IMR-90 (cell line): ENCODE measurements at regions not wholly inside any gene's neighbourhood (a gene's known extent, or its start where the extent isn't known, plus 50 kb on each side); places are given as distances from the start of the nearest gene placed in this dataset.

Experiments used
- ATAC-seq: fragments of 200-7000 bp; cut with Tn5 transposase; 2 replicates; pipeline ENCODE4 v1.9.1; 2020; ENCODE audit warnings: low read depth, mild to moderate bottlenecking, moderate library complexity
- BruUV-seq: library from RNA; stranded (reverse); fragments of 400-500 nt; replicated peaks from 2 replicates; lab custom pipeline; 2021; lab: Mats Ljungman, UMichigan
- CTCF ChIA-PET: fragments of 300-600 bp; formaldehyde crosslinking; extraction: SDS; loops from one replicate; lab custom pipeline; 2021; ENCODE audit warnings: antibody characterized with exemption; lab: Yijun Ruan, JAX
- POLR2A ChIA-PET: fragments of 300-600 bp; sonication (Branson Sonifier 250); formaldehyde crosslinking; loops from one replicate; lab custom pipeline; 2022; ENCODE audit warnings: antibody characterized with exemption; ENCODE audit not compliant: unreplicated experiment; lab: Charles Lee
- DNase-seq: peaks from one replicate; pipeline ENCODE4 v3.0.0; 2013
- H2AFZ ChIP-seq: replicated peaks from 2 replicates; pipeline ENCODE3; 2013; ENCODE audit warnings: low read length, mild to moderate bottlenecking; ENCODE audit not compliant: poor library complexity
- H2AK5ac ChIP-seq: 2 replicates; pipeline ENCODE4 v1.6.1; 2013; ENCODE audit warnings: low read depth, low read length, inconsistent platforms
- H2AK9ac ChIP-seq: replicated peaks from 2 replicates; pipeline ENCODE3; 2013; ENCODE audit warnings: mild to moderate bottlenecking, low read depth, low read length, moderate library complexity; ENCODE audit not compliant: poor library complexity
- H2BK120ac ChIP-seq: 2 replicates; pipeline ENCODE4 v1.6.1; 2013; ENCODE audit warnings: low read depth, low read length, inconsistent platforms
- H2BK15ac ChIP-seq: 3 replicates; pipeline ENCODE4 v1.6.1; 2013; ENCODE audit warnings: low read depth, low read length, inconsistent platforms
- H2BK20ac ChIP-seq: 2 replicates; pipeline ENCODE4 v1.6.1; 2013; ENCODE audit warnings: low read depth, mild to moderate bottlenecking, inconsistent platforms, low read length, moderate library complexity
- H2BK5ac ChIP-seq: 2 replicates; pipeline ENCODE4 v1.6.1; 2013; ENCODE audit warnings: mild to moderate bottlenecking, low read depth, low read length, inconsistent platforms; ENCODE audit not compliant: poor library complexity, severe bottlenecking
- H3K14ac ChIP-seq: replicated peaks from 2 replicates; pipeline ENCODE4 v1.6.1; 2013; ENCODE audit warnings: low read depth, low read length, inconsistent platforms
- H3K18ac ChIP-seq: 2 replicates; pipeline ENCODE4 v1.6.1; 2013; ENCODE audit warnings: low read depth, low read length, control low read depth
- H3K23ac ChIP-seq: 2 replicates; pipeline ENCODE4 v1.6.1; 2013; ENCODE audit warnings: low read depth, low read length, inconsistent platforms
- H3K27ac ChIP-seq: 2 replicates; pipeline ENCODE4 v1.5.1; 2013; ENCODE audit warnings: mild to moderate bottlenecking, control low read depth, low read length; ENCODE audit not compliant: insufficient read depth
- H3K27me3 ChIP-seq: 2 replicates; pipeline ENCODE4 v1.6.1; 2013; ENCODE audit warnings: low read length; ENCODE audit not compliant: control insufficient read depth, insufficient read depth
- H3K36me3 ChIP-seq: 2 replicates; pipeline ENCODE4 v1.6.1; 2013; ENCODE audit warnings: low read length, mixed read lengths; ENCODE audit not compliant: control insufficient read depth, insufficient read depth
- H3K4ac ChIP-seq: 2 replicates; pipeline ENCODE4 v1.6.1; 2013; ENCODE audit warnings: low read depth, low read length, inconsistent platforms
- H3K4me1 ChIP-seq: 2 replicates; pipeline ENCODE4 v1.6.1; 2013; ENCODE audit warnings: low read length, mixed read lengths; ENCODE audit not compliant: control insufficient read depth, insufficient read depth
- H3K4me2 ChIP-seq: 2 replicates; pipeline ENCODE4 v1.6.1; 2013; ENCODE audit warnings: low read depth, mild to moderate bottlenecking, control low read depth, low read length, moderate library complexity
- H3K4me3 ChIP-seq: 2 replicates; pipeline ENCODE4 v1.5.1; 2013; ENCODE audit warnings: low read depth, mild to moderate bottlenecking, control low read depth, low read length, moderate library complexity; ENCODE audit not compliant: insufficient read depth
- H3K56ac ChIP-seq: 2 replicates; pipeline ENCODE4 v1.6.1; 2013; ENCODE audit warnings: low read length, inconsistent platforms; ENCODE audit not compliant: insufficient read depth; ENCODE audit errors: extremely low read depth
- H3K79me1 ChIP-seq, 2 experiments: 2 replicates each; pipeline ENCODE4 v1.6.1; 2013; ENCODE audit warnings: low read length in 2 of 2, inconsistent platforms in 1 of 2, low read depth in 1 of 2
- H3K9ac ChIP-seq: 2 replicates; pipeline ENCODE4 v1.6.1; 2013; ENCODE audit warnings: low read depth, low read length, control low read depth
- H3K9me1 ChIP-seq: 2 replicates; pipeline ENCODE4 v1.6.1; 2013; ENCODE audit warnings: low read length, inconsistent platforms; ENCODE audit not compliant: insufficient read depth
- H3K9me3 ChIP-seq: 2 replicates; pipeline ENCODE4 v1.6.1; 2013; ENCODE audit warnings: low read length; ENCODE audit not compliant: control insufficient read depth, insufficient read depth
- H4K20me1 ChIP-seq: 2 replicates; pipeline ENCODE4 v1.6.1; 2013; ENCODE audit warnings: low read length, inconsistent platforms; ENCODE audit not compliant: insufficient read depth
- H4K5ac ChIP-seq: 2 replicates; pipeline ENCODE4 v1.6.1; 2013; ENCODE audit warnings: mild to moderate bottlenecking, low read depth, low read length, control low read depth
- H4K8ac ChIP-seq, 2 experiments: 2 replicates each; pipeline ENCODE4 v1.6.1; 2013; ENCODE audit warnings: low read depth in 2 of 2, low read length in 2 of 2, control low read depth in 1 of 2, inconsistent platforms in 1 of 2
- H4K91ac ChIP-seq: 2 replicates; pipeline ENCODE4 v1.6.1; 2013; ENCODE audit warnings: low read depth, low read length, inconsistent platforms; ENCODE audit not compliant: insufficient read depth
- BHLHE40 ChIP-seq: fragments of 150-350 bp; IDR thresholded peaks from 2 replicates; pipeline ENCODE4 v1.6.1; 2016; ENCODE audit warnings: mild to moderate bottlenecking, low read depth, low read length
- ELK1 ChIP-seq: fragments of 150-350 bp; IDR thresholded peaks from 2 replicates; pipeline ENCODE4 v1.6.1; 2016; ENCODE audit warnings: low read depth, mild to moderate bottlenecking, low read length, moderate library complexity, borderline replicate concordance
- FOS ChIP-seq: fragments of 150-350 bp; IDR thresholded peaks from 2 replicates; pipeline ENCODE4 v1.6.1; 2016; ENCODE audit warnings: low read depth, low read length
- MAZ ChIP-seq: IDR thresholded peaks from 2 replicates; pipeline ENCODE4 v1.6.1; 2012; ENCODE audit warnings: low read depth, mild to moderate bottlenecking, low read length, improper control_type of control experiment, moderate library complexity, borderline replicate concordance
- MXI1 ChIP-seq: IDR thresholded peaks from 2 replicates; pipeline ENCODE4 v1.6.1; 2012; ENCODE audit warnings: low read depth, mild to moderate bottlenecking, low read length, moderate library complexity, borderline replicate concordance
- POLR2A ChIP-seq: IDR thresholded peaks from 2 replicates; pipeline ENCODE4 v1.6.1; 2012; ENCODE audit warnings: mild to moderate bottlenecking, low read depth, low read length
- RFX5 ChIP-seq: IDR thresholded peaks from 2 replicates; pipeline ENCODE4 v1.8.0; 2012; ENCODE audit warnings: low read depth, mild to moderate bottlenecking, low read length, moderate library complexity
- USF2 ChIP-seq: fragments of 150-350 bp; IDR thresholded peaks from 2 replicates; pipeline ENCODE4 v1.6.1; 2017; ENCODE audit warnings: mild to moderate bottlenecking, antibody characterized with exemption, low read length, low read depth
- WGBS, 2 experiments: methylation state at CpG; one replicate each; pipeline versions ENCODE4 v1.1.5 to v1.1.7; 2013; ENCODE audit warnings: missing lambda C conversion rate in 2 of 2; ENCODE audit not compliant: insufficient read length in 1 of 2; ENCODE audit errors: extremely low coverage in 2 of 2; 5-methylcytosine and 5-hydroxymethylcytosine counted together
- dilution Hi-C: fragments of 300-500 bp; cut with HindIII; formaldehyde crosslinking; loops from one replicate; pipeline ENCODE4 v1.14.3; 2018; ENCODE audit warnings: low sequenced_read_pairs; ENCODE audit not compliant: unreplicated experiment
- in situ Hi-C: fragments of 300-500 bp; cut with MboI; formaldehyde crosslinking; loops from 3 replicates; pipeline ENCODE4 v1.14.3; 2019; ENCODE audit warnings: low sequenced_read_pairs, inconsistent platforms, mixed read lengths
- intact Hi-C: fragments of 100-400 bp; cut with micrococcal nuclease; formaldehyde crosslinking; loops from 2 replicates; pipeline ENCODE4 v1.10.0; 2022

- Histone ChIP-seq H2AK5ac (no peak overlapping the region), H2AFZ (no peak overlapping the region), H3K14ac (no peak overlapping the region), H3K4me3 (no peak overlapping the region), H3K23ac (no peak overlapping the region), H3K4me1 (peaks cover 4% of the 10 kb centered on the region; the same call in 1 of the 2 replicates), H2AK9ac (no peak overlapping the region), H4K5ac (no peak overlapping the region), H3K4ac (no peak overlapping the region), H3K79me1 (no peaks in the 10 kb centered on the region), H3K9me3 (no peaks in the 10 kb centered on the region), H4K8ac (no peak overlapping the region), H3K18ac (no peak overlapping the region), H3K36me3 (no peaks in the 10 kb centered on the region), H4K20me1 (no peaks in the 10 kb centered on the region), H3K9ac (no peak overlapping the region), H3K27ac (no peak overlapping the region), H2BK20ac (no peak overlapping the region), H3K4me2 (no peak overlapping the region), H3K9me1 (no peaks in the 10 kb centered on the region), H2BK15ac (no peak overlapping the region), H3K27me3 (peaks cover 1% of the 10 kb centered on the region; the same call in 1 of the 2 replicates), H2BK5ac (no peak overlapping the region), H3K56ac (no peak overlapping the region), H2BK120ac (no peak overlapping the region), H4K91ac (no peak overlapping the region)
- no peak for DNase-seq
- no peak for TF ChIP-seq USF2
- no peak for TF ChIP-seq MAZ
- TF ChIP-seq MXI1: no peak
- no peak for TF ChIP-seq FOS
- TF ChIP-seq ELK1: no peak
- TF ChIP-seq POLR2A: no peak
- TF ChIP-seq RFX5: no peak
- TF ChIP-seq BHLHE40: no peak
- intact Hi-C loops: no loop called here
- ChIA-PET POLR2A (no interaction called here), CTCF (no interaction called here)
- WGBS, 2 experiments: 100% methylated on average over 1 of the region's 1 CpG; no CpG with 5 or more reads in 1 of the 2 experiments
- dilution Hi-C loops: no loop called here
- in situ Hi-C loops: no loop called here
- no TSS peak for BruUV-seq
- ATAC-seq: no peak
These were observed 832.1 kb upstream of the ZNF608 start for GRCh38 chr5:125578551-125578950.
